Left lung (tissue), 4 donors: ENCODE measurements at regions not wholly inside any gene's neighbourhood (a gene's known extent, or its start where the extent isn't known, plus 50 kb on each side); places are given as distances from the start of the nearest gene placed in this dataset.

Source experiments
- ATAC-seq: fragments of 200-7000 bp; cut with Tn5 transposase; one replicate; pipeline ENCODE4 v1.9.1; 2020; ENCODE audit warnings: moderate library complexity
- DNase-seq, 4 donors: peaks; one replicate each; pipeline ENCODE4 v3.0.0-alpha.2; 2013 to 2020
- H3K27ac ChIP-seq, 2 donors: fragments of 200-600 bp; sonication (generic) in 1 of 2; one replicate each; pipeline versions ENCODE4 v1.5.0 to v1.8.0; 2020 to 2021
- H3K27me3 ChIP-seq, 2 donors: fragments of 200-600 bp; sonication (generic) in 1 of 2; one replicate each; pipeline versions ENCODE4 v1.5.0 to v1.8.0; 2020 to 2021
- H3K36me3 ChIP-seq, 2 donors: fragments of 200-600 bp; sonication (generic) in 1 of 2; one replicate each; pipeline versions ENCODE4 v1.5.0 to v1.8.0; 2020 to 2021
- H3K4me1 ChIP-seq, 2 donors: fragments of 200-600 bp; one replicate each; pipeline ENCODE4 v1.8.0; 2021
- H3K4me3 ChIP-seq, 2 donors: fragments of 200-600 bp; sonication (generic) in 1 of 2; one replicate each; pipeline versions ENCODE4 v1.5.0 to v1.8.0; 2020 to 2021; ENCODE audit warnings: mild to moderate bottlenecking in 1 of 2
- H3K9me3 ChIP-seq, 2 donors: fragments of 200-600 bp; sonication (generic) in 1 of 2; one replicate each; pipeline versions ENCODE4 v1.5.0 to v1.8.0; 2020 to 2021
- CTCF ChIP-seq, 2 donors: fragments of 200-600 bp; sonication (generic) in 1 of 2; IDR thresholded peaks; one replicate each; pipeline versions ENCODE4 v1.5.0 to v1.8.0; 2021; ENCODE audit warnings: antibody characterized with exemption in 2 of 2
- intact Hi-C, 2 donors: fragments of 100-400 bp; cut with DNase I; formaldehyde crosslinking; loops; one replicate each; pipeline versions ENCODE4 v1.11.2 to v1.14.2; 2022
- donor health status: DM: no; HTN: yes; CAD: no.
- donor health status: DM: no; HTN: no; CAD: no.

GRCh38 chr14:87799400-87799799, 193.6 kb downstream of the GALC start:
- Histone ChIP-seq H3K4me1 (no peaks in the 10 kb centered on the region), H3K4me3 (no peak overlapping the region), H3K36me3 (no peaks in the 10 kb centered on the region), H3K27ac (no peak overlapping the region), H3K9me3 (no peaks in the 10 kb centered on the region), H3K27me3 (no peaks in the 10 kb centered on the region)
- no peak for TF ChIP-seq CTCF (IDR thresholded peaks at IDR 0.05)
- intact Hi-C loops = no loop called here
- ATAC-seq (no peak), DNase-seq (no peak)

- ATAC-seq (no peak), DNase-seq (no peak)
- TF ChIP-seq CTCF (IDR thresholded peaks at IDR 0.05) = no peak
- intact Hi-C loops = no loop called here
- Histone ChIP-seq H3K36me3 (no peaks in the 10 kb centered on the region), H3K4me1 (no peaks in the 10 kb centered on the region), H3K9me3 (no peaks in the 10 kb centered on the region), H3K27me3 (no peaks in the 10 kb centered on the region), H3K27ac (no peak overlapping the region), H3K4me3 (no peak overlapping the region)
Measured at GRCh38 chr14:87797001-87797400, 196.0 kb downstream of the GALC start.

GRCh38 chr14:87794561-87794960, 198.4 kb downstream of the GALC start:
- ATAC-seq = no peak

GRCh38 chr14:87785897-87786296, 207.1 kb downstream of the GALC start:
- DNase-seq = no peak
- peaks cover 0 to 13% of the 10 kb centered on the region in 2 donors for H3K9me3 ChIP-seq
- H3K4me3 ChIP-seq = no peak overlapping the region
- no peak for TF ChIP-seq CTCF (IDR thresholded peaks at IDR 0.05)
- intact Hi-C loops = no loop called here
- ATAC-seq = no peak
- no peaks in the 10 kb centered on the region for H3K4me1 ChIP-seq
- H3K36me3 ChIP-seq = no peaks in the 10 kb centered on the region
- no peak overlapping the region for H3K27ac ChIP-seq
- H3K27me3 ChIP-seq = no peaks in the 10 kb centered on the region

More at GRCh38 chr14:87794561-87794960, 198.4 kb downstream of the GALC start:
- TF ChIP-seq CTCF (IDR thresholded peaks at IDR 0.05) = no peak
- no peak for DNase-seq
- Histone ChIP-seq H3K9me3 (no peaks in the 10 kb centered on the region), H3K4me3 (no peak overlapping the region), H3K4me1 (no peaks in the 10 kb centered on the region), H3K27ac (no peak overlapping the region), H3K27me3 (no peaks in the 10 kb centered on the region), H3K36me3 (no peaks in the 10 kb centered on the region)
- intact Hi-C loops = no loop called here

- TF ChIP-seq CTCF (IDR thresholded peaks at IDR 0.05) = no peak
- no peak for DNase-seq
- Histone ChIP-seq H3K36me3 (no peaks in the 10 kb centered on the region), H3K4me1 (no peaks in the 10 kb centered on the region), H3K27me3 (no peaks in the 10 kb centered on the region), H3K9me3 (peaks cover 0 to 18% of the 10 kb centered on the region in 2 donors), H3K27ac (no peak overlapping the region), H3K4me3 (no peak overlapping the region)
- intact Hi-C loops = no loop called here
- no peak for ATAC-seq
Measured at GRCh38 chr14:87784386-87784785, 208.6 kb downstream of the GALC start.
